NCI-H1105 (cell line): ENCODE measurements at regions not wholly inside any gene's neighbourhood (a gene's known extent, or its start where the extent isn't known, plus 50 kb on each side); places are given as distances from the start of the nearest gene placed in this dataset.

Experiments
- DNase-seq: peaks from one replicate; lab custom pipeline; 2025; lab: John Stamatoyannopoulos, UW

DNA sequence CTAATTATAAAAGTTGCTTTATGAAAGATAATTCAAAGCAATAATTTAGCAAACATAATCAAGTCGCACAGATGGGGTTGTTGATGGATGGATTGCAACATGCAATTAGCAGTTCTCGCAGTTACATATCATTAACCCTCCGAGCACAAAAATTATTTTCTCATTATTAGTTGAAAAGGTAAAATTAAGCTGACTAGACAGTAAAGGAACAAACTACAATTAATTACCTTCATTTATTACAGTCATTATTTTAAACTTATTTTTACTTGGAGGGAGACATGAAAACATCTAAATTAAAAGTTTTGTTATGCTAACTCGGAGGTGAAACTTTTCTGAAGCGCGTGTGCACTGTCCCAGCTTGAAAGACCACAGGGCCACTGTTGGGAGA, 146.9 kb downstream of the PHETA1 start:
- no peak for DNase-seq

DNA sequence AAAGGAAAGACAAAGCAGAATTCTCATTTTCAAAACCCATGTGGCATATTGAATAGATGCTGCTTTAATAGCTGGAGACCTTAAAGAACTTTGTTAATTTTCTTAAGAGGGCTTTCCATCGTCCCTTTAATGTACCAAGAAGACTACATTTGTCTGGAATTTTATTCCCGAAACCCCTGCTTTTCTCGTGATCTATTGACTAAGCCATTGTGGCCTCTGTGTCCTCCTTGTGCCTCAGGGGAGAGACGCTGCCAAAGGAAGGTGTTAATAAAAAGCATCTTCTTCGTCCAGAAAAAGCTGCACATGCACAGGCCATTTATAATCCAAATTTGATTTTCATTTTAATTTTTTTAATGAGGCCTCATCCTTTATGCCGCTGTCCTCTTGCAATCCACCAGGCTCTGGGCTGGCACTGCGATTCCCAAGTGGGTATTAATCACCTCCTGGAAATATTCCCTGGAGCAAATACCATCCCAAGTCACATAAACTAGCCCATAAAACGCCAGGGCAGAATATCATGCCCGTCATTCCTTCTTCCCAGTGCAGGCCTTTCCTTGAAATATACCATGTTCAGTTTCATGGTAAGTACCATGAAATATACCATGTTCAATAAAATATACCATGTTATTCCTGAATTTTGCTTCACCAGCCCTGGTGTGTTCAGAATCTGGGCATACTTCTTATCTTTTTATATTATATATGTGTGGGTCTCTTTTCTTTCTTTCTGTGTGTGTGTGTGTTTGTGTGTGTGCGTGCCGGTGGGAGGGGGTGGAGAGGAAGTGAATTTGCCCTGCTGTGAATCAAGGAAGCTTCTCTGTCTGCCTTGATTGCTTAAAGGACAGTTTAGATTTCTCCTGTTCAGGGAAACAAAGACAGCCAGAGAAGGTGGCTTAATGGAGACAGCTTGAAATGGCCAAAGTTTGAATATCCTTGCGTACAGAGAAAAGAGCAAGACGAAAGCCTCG, 147.6 kb downstream of the PHETA1 start:
- no peak for DNase-seq

DNA sequence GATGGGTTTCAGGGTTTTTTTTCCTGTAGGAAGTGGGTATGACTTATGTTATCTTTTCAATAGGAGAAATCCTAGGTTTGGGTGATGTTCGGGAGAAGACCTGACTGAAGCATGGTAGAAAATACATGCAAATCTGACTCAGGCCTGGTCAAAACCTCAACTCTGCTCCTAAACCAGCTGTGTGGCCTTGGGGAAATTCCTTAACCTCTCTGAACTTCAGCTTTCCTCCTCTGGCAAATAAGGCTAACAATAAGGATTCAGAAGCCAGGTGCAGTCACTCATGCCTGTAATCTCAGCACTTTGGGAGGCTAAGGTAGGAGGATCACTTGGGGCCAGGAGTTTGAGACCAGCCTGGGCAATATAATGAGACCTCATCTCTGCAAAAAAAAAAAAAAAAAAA, 148.5 kb downstream of the PHETA1 start:
- no peak for DNase-seq

DNA sequence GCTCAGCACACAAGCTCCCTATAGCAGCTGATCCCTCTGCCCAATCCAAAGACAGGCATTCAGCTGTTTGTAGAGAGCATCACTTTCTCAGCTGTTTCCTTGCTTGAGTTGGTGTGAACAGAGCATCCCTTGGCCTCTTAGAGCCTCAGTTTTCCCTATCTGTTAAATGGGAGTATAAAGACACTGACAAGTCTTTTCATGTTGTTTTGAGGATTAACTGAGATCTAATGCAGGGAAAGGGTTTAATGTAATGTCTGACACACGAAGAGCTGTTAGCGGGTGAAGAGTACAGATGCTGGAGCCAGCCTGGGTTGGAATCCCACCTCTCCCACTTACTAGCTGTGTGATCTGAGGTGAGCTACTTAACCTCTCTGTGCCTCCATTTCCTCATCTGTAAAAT, 149.5 kb downstream of the PHETA1 start:
- DNase-seq, result no peak

DNA sequence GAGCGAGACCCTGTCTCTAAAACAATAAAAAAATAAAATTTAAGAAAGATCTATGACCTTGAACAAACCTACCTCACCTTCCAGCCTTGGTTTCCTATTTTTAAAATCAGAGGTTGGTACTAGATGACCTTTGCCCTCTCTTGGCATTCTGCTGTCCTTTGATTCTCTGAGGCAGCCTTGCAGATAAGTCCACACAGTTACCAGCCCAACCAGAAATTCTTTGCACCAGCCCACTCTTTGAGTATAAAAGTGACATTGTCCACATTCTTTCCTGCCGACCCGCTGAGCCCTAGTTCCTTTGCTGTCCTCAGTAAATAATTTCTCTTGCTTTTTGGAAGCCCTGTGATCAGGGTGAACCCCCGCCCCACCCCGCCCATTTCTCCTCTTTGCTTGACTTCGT, 150.4 kb downstream of the PHETA1 start:
- no peak for DNase-seq

DNA sequence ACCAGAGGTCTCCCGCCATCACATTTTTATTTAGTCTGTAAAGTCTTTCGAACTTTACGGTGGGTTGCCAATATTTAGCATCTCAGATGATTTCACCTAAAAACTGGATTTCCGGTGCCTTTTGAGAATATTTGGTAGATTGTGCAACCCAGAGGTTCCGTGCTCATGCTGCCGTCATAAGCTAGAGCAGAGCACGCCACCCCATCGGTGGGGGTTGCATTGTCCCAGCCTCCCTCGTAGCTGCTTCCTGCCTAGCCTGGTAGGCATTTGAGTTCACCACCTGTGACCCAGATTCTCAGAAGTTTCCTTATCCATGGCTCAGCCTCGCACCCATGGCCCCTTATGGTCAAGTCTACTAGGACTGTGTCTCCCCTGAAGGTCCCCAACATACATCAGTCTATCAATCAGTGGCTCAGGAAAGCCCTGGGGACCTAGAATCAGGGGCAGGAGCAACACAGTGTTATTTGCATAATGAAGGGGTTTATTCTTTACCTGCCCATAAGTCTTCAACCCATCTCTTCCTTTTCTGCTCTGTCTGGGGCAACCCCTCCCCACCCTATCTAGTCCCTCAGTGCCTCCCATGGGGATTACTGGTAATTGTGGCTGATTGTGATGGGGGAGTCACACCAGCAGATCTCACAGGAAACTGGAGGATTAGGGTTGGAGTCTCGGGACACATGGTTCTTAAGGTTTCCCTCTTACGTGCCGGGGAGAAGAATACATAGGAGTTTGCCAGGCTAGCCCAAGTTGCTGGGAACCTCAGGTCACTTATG, 152.3 kb downstream of the PHETA1 start:
- no peak for DNase-seq

DNA sequence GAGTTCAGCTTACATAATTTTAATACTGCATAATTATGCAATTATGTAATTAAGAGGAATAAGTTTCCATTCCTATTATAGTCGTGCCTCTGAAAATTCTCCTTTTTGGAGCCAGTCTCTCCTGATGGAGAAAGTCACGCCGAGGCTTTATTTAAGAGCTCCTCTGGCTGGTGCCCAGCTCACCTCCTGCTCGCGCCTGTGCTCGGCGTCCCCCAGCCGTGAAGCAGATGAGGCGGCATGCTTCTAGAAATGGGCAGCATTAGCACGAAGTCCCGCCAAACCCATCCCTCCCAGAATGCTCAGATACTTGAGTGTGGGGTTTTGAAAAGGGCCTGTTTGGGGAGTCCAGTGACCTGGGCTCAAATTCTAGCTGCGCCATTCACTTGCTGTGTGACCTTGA, 153.0 kb downstream of the PHETA1 start:
- peak; percentile 20 for DNase-seq

DNA sequence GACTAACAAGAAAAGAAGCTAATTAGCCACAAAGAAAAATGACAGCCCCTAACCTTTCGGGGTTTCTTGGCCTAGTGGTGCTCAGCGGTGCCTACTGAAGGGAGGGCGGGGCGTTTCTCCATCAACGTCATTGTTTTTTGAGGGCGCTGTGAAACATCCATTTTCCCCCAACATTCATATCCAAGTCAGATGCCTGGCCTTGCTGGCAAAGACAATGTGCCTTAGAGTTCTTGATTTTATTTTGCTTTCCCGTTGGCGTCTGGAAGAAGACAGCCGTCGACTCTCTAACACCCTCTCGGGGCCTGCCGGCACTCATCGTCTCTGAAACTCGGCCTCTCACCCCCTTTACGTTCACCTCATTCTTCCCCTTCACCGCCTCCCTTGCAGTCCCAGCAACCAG, 154.5 kb downstream of the PHETA1 start:
- DNase-seq, result no peak

DNA sequence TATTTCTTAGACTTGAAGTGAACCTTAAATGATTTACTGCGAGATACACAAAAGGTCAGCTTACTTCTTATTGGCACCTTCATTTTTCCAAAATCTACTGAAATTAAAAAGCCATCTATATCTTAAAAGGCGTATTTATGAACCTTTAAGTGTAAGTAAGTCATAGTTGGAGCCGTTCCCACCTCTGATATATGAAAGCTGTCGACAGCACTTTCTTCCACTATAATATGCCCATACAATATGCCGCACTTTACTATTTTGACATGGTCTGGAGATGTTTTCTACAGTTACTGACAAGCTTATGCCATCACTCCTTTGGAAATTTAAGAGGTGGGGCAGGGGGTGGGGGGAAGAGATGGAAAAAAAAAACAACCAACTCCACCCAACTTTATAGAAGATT, 155.3 kb downstream of the PHETA1 start:
- DNase-seq, result no peak

DNA sequence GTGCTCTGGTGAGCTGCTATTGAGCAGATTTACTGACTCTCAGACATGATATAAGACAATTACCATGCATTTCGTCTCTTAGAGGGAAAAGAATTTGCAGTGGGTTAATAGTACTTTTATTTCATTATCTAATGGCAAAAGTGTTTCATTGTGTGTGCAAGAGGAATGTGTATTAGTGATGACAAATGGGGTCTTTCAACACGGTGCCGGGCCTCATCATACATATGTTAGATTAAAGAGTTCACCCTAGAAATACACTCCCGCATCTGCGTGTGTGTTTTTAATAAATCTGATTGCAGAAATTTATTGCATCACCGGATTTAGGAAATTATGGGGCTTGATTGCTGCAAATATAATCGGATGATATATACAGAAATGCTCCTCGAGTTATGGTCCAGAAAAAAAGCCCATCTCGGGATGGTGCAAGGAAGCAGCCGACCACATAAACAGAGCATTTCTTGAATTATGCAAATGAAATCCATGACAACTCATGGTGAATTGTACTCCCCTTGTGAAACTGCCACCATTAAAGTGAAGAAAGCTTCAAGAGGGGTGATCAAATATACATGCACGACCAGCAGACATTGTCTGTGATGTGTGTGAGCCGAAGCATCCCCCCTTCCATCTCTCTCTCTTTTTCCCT, 156.0 kb downstream of the PHETA1 start:
- DNase-seq, result no peak

DNA sequence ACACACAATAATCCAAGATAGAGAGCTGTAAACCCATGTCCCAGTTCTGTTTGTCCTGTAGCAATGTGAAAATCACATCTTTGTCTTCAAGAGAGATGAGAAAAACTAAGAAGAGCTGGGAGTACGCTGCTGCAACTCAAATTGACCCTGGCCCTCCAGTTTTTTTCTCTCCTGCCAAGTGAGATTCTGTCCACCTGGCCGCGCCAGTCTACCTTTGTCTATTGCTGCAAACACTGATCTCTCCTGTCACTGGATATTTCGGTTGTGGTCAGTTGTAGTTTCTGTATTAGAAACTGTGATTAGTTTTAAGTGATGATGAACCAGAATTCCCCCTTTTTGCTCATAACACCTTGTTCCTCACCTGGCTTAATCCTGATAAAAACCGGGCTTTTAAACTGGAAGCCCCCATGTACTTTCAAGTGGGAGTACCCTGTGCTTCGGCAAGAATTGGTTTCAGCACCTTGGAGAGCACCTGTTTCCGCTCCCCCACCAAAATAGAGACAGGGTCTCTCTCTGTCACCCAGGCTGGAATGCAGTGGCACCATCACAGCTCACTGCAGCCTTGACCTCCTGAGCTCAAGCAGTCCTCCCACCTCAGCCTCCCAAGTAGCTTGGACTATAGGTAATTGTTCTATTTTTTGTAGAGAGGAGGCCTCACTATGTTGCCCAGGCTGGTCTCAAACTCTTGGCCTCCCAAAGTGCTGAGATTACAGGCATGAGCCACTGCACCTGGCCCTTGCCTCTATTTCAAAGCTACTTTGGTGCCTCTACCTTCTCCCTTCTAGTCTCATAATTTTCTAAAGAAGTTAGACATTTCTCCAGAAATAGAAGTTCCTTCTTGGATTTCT, 156.8 kb downstream of the PHETA1 start:
- DNase-seq, result no peak

DNA sequence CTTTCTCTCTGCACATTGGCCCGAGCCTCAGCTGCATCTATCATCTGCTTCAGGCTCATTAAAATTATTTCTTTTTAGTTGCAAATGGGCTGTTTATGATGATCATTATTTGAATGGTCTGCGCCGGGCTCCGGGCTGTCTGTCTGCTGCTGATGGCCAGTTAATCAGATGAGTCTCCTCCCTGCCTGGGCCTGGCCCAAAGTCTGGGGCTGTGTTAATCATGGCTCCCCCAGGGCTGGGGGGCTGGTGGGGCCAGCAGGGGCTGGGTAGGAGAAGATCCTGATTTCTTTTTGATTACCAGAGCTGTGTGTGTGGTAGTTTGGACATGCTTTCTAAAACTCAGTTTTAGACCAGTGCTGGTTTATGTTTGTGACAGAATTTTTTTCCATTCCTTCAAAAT, 159.1 kb downstream of the PHETA1 start:
- DNase-seq, result peak; percentile 49

DNA sequence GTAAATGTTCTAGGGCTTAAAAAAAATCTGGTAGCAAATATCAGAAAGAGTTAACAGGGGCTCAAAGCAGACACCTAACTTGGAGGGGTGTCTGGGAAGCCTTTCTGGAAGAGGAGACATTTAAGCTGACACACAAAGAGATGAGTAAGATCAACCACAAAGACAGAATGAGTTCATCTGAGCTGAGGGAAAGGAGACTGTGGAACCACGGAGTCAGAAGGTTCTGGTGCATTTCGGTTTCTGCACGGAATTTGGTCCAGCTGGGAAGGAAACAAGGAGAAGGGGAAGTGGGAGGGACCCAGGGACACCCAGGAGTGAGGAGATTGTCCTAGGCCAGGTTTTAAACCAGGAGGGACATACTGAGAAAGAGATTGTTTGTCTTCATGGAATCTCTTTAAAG, 161.1 kb downstream of the PHETA1 start:
- DNase-seq, result no peak

DNA sequence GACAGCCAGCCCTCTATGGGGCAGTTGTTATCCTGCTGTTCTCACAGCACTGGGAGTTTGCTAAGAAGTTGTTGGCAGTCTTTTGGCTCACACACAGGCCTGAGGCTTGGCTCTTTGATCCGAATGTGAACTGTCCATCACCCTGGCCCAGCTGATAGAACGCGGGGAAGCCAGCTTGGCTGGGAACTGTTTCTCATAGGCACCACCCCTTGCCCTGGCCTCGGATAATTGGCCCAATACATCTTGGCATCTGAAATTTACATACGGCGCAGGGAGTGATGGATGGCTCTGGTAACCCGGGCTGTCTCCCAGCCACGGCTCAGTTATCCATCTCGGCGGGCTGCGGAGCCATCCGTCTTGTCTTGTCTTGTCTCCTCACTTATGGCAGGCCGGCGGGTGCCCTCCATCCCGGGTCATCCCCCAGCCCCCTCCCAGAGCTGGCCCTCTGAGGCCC, 164.1 kb downstream of the PHETA1 start:
- no peak for DNase-seq

DNA sequence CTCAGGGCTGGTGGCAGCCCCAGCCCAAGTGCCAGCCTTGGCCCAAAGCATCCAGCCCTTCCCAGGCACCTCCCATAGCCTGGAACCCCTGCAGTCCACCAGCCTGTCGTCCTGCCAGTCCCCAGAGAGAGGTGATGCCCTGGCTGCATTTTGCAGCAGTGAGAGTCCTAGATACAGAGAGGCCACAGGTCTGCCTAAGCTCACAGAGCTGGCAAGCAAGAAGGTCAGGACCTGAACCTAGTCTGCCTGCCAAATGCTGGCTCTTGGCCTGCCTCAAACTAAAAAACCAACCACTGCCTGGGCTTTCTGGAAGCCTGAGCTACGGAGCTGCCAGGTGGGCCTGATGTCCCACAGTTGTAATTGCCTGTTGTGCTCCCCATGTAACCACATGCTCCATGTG, 164.9 kb downstream of the PHETA1 start:
- DNase-seq, result no peak

DNA sequence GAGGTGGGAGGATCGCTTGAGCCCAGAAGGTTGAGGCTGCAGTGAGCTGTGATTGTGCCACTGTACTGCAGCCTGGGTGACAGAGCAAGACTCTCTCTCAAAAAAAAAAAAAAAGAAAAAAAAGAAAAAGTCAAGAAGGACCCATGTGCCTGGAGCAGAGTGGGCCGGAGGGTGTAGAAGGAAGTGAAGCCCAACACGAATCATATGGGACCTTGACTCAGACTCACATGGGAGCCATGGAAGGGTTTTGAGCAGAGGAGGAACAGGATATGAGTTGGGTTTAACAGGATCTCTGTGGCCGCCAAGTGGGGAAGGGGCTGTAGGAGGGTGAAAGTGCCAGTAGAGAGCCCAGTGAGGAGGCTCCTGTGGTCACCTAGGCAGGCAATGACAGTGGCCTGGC, 165.4 kb downstream of the PHETA1 start:
- no peak for DNase-seq

DNA sequence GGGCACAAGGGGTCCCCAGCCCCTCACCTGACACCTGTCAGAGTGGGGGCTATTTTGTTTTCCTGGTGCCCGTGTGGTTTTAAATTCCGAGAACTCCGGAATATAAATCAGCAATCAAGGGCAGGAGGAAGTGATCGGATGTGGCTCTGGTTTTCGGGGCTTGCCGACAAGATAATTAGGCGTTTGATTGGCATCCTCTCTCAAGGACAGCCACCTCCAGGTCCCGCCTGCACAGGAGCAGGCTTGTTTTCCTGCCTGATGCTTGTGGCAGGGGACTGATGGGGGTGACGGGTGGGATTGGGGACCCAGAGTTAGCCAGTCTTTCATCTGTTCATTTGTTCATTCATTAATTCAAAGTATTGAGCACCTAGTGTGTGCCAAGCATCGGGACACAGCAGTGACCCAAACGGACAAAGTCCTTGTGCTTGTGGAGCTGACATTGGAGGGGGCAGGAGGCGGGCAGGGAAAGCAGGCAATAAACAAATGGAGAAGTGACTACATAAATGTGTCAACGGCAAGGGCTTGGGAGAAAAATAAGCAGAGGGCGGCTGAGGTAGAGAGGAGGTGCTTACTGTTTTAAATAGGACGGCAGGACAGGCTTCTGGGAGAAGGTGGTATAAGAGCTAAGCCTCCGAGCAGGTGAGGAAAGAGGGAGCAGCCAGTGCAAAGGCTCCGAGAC, 166.5 kb downstream of the PHETA1 start:
- DNase-seq, result no peak

DNA sequence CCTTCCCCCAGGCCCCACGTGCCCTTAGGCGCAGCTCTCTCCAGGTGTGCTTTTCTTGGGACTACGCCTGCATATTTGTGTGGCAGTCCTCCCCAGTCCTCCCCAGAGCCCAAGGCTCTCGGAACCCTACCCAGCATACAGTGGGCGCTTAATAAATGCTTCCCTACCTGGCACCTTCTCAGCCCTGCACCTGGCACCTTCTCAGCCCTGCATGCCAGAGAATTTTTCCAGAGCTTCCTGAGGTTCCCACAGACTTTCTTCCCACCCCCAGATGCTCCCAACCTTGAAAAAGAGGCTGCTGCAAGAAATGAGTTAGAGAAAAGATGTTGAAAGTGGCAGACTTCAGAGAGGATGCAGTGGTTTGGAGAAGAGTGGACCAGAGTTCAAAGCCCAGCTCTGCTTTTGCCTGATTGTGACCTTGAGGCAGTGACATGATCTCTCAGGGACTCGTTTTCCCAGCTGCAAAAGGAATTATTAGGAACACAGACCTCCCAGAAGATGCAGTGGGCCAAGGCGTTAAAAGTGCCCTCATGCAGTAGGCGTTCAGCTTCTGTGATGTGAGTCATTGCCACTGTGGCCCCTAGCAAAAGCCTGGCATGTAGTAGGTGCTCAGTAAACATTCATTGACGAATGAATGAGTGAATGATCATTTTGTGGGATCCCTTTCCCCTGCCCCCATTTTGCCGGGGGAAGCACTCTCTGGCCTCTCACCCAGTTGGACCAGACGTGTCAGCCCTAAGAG, 167.2 kb downstream of the PHETA1 start:
- no peak for DNase-seq

DNA sequence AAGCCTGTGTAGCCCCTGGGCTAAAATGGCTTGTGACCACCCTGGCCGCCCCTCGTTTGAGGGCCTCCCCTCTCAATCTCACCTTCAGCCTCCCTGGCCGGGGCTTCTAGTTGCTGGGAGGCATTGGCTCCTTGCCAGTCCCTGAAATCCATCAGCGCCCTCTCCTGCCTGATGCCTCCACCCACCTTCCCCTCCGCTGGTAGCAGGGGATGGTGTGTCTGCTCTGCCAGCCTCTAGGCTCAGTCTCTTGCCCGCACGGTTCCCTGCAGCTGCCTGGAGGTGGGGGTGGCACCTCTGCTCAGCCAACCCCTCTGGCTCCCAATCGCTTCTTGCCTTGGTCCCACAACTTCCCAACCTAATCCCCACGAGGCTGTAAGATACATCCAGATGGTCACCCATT, 167.9 kb downstream of the PHETA1 start:
- peak; percentile 89 for DNase-seq

DNA sequence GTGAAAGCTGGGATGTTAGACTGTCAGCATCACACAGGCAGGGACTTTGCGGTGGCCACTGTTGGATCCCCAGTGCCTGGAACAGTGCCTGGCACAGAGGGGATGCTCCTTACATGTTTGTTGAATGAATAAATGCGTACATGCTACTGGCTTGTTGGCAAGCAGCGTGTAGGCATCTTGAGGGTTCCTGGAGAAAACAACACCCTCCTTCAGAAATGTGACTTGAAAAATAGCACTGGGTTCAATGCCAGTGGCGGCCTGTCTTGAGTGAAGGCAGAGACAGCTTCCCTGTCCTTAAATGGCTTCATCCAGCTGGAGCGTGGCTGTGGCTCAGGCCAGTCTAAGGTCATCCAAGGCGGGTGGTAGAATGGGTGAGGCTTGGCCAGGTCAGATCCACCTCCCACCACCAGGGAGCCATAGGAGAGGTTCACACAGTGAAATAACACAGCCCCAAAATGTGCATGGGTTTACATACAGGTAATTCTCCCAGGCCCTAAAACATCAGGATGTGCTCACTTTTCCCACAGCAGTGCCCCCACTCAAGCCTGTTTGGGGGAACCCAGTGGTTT, 171.4 kb downstream of the PHETA1 start:
- DNase-seq, result no peak
